Liver (tissue), 7 donors: ENCODE measurements at regions not wholly inside any gene's neighbourhood (a gene's known extent, or its start where the extent isn't known, plus 50 kb on each side); places are given as distances from the start of the nearest gene placed in this dataset.
"Not testable (repeated sequence)": the region's sequence is repeated elsewhere in the genome, so short reads cannot be mapped to it uniquely, and the experiment has no call there.

ENCODE experiments used
- DNase-seq: peaks from one replicate; pipeline ENCODE4 v3.0.0-alpha.2; 2017; ENCODE audit warnings: low spot score
- H3K27ac ChIP-seq, 2 donors: one replicate each; pipeline ENCODE4 v1.7.0; 2013; ENCODE audit warnings: inconsistent platforms in 2 of 2, low read length in 2 of 2, control low read depth in 1 of 2, low read depth in 1 of 2, mild to moderate bottlenecking in 1 of 2
- H3K27me3 ChIP-seq, 4 donors: one replicate each; pipeline versions ENCODE4 v1.6.1 to v1.7.0; 2013; ENCODE audit warnings: low read length in 3 of 4, inconsistent platforms in 1 of 4, mild to moderate bottlenecking in 1 of 4, moderate library complexity in 1 of 4; ENCODE audit not compliant: control insufficient read depth in 4 of 4, insufficient read depth in 4 of 4
- H3K36me3 ChIP-seq, 4 donors: one replicate each; pipeline versions ENCODE4 v1.6.1 to v1.7.0; 2013; ENCODE audit warnings: low read length in 3 of 4, mild to moderate bottlenecking in 3 of 4, low read depth in 1 of 4, moderate library complexity in 1 of 4; ENCODE audit not compliant: control insufficient read depth in 4 of 4, insufficient read depth in 3 of 4
- H3K4me1 ChIP-seq, 4 donors: one replicate each; pipeline versions ENCODE4 v1.6.1 to v1.7.0; 2013; ENCODE audit warnings: low read length in 3 of 4, mild to moderate bottlenecking in 3 of 4, moderate library complexity in 1 of 4; ENCODE audit not compliant: control insufficient read depth in 4 of 4, insufficient read depth in 4 of 4
- H3K4me3 ChIP-seq, 3 donors: one replicate each; pipeline versions ENCODE4 v1.6.1 to v1.7.0; 2013; ENCODE audit warnings: low read length in 3 of 3, control low read depth in 1 of 3, low read depth in 1 of 3, mild to moderate bottlenecking in 1 of 3
- H3K9ac ChIP-seq, 2 donors: one replicate each; pipeline ENCODE4 v1.7.0; 2013; ENCODE audit warnings: low read length in 2 of 2, mild to moderate bottlenecking in 2 of 2, moderate library complexity in 2 of 2, control low read depth in 1 of 2, low read depth in 1 of 2
- H3K9me3 ChIP-seq, 4 donors: one replicate each; pipeline versions ENCODE4 v1.6.1 to v1.7.0; 2013; ENCODE audit warnings: low read length in 3 of 4; ENCODE audit not compliant: control insufficient read depth in 4 of 4
- EGR1 ChIP-seq, 2 donors: IDR thresholded peaks; 2 replicates each; pipeline ENCODE4 v1.6.1; 2016 to 2018; ENCODE audit warnings: antibody characterized with exemption in 2 of 2, low read depth in 2 of 2
- FOXA1 ChIP-seq: IDR thresholded peaks from 2 replicates; pipeline ENCODE4 v1.6.1; 2016; ENCODE audit warnings: antibody characterized with exemption
- FOXA2 ChIP-seq: IDR thresholded peaks from 2 replicates; pipeline ENCODE4 v1.6.1; 2016; ENCODE audit warnings: antibody characterized with exemption
- GABPA ChIP-seq, 2 donors: IDR thresholded peaks in 1 of 2; conservative IDR thresholded peaks in 1 of 2; 2 replicates each; pipeline ENCODE4 v1.6.1; 2016; ENCODE audit warnings: antibody characterized with exemption in 2 of 2, mild to moderate bottlenecking in 1 of 2, moderate library complexity in 1 of 2
- HNF4A ChIP-seq, 2 donors: conservative IDR thresholded peaks; 2 replicates each; pipeline ENCODE4 v1.6.1; 2016; ENCODE audit warnings: antibody characterized with exemption in 2 of 2, mild to moderate bottlenecking in 2 of 2
- HNF4G ChIP-seq: IDR thresholded peaks from 2 replicates; pipeline ENCODE4 v1.6.1; 2016; ENCODE audit warnings: antibody characterized with exemption
- JUND ChIP-seq, 2 donors: IDR thresholded peaks; 2 replicates each; pipeline ENCODE4 v1.6.1; 2016; ENCODE audit warnings: antibody characterized with exemption in 2 of 2
- RXRA ChIP-seq, 2 donors: IDR thresholded peaks; 2 replicates each; pipeline ENCODE4 v1.6.1; 2017 to 2018; ENCODE audit warnings: antibody characterized with exemption in 2 of 2, mild to moderate bottlenecking in 1 of 2
- TAF1 ChIP-seq: conservative IDR thresholded peaks from 2 replicates; pipeline ENCODE4 v1.6.1; 2016; ENCODE audit warnings: antibody characterized with exemption, mild to moderate bottlenecking
- YY1 ChIP-seq: IDR thresholded peaks from 2 replicates; pipeline ENCODE4 v1.6.1; 2016; ENCODE audit warnings: antibody characterized with exemption, mild to moderate bottlenecking
- WGBS: extraction: QIAGEN DNeasy Blood & Tissue Kit; methylation state at CpG from one replicate; pipeline ENCODE4 v1.1.7; 2013; 5-methylcytosine and 5-hydroxymethylcytosine counted together
- TF ChIP-seq, protein P1 (sequence below): IDR thresholded peaks from 2 replicates; pipeline ENCODE4 v1.6.1; 2016; ENCODE audit warnings: antibody characterized with exemption
- TF ChIP-seq, protein P2 (sequence below): IDR thresholded peaks from 2 replicates; pipeline ENCODE4 v1.6.1; 2016; ENCODE audit warnings: antibody characterized with exemption, mild to moderate bottlenecking
- donor health status: healthy.
- donor health status: healthy.
- donor health status: healthy.
- donor health status: healthy.

DNA sequence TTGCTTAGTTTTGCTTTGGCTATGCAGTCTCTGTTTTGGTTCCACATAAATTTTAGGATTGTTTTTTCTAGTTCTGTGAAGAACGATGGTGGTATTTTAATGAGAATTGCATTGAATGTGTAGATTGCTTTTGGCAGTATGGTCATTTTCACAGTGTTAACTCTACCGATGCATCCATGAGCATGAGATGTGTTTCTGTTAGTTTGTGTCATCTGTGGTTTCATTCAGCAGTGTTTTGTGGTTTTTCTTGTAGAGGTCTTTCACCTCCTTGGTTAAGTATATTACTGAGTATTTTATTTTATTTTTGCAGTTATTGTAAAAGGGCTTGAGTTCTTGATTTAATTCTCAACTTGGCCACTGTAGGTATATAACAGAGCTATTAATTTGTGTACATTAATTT lies 78.2 kb upstream of the ZNF92 start:
- no peaks in the 10 kb centered on the region for H3K9me3 ChIP-seq
- no peak overlapping the region for H3K9ac ChIP-seq
- H3K36me3 ChIP-seq, result no peaks in the 10 kb centered on the region
- no peaks in the 10 kb centered on the region for H3K27me3 ChIP-seq
- TF ChIP-seq JUND (IDR thresholded peaks at IDR 0.05) (no peak), FOXA2 (no peak), FOXA1 (no peak), HNF4G (no peak), TAF1 (no peak), YY1 (no peak)
- TF ChIP-seq, protein P1, sequence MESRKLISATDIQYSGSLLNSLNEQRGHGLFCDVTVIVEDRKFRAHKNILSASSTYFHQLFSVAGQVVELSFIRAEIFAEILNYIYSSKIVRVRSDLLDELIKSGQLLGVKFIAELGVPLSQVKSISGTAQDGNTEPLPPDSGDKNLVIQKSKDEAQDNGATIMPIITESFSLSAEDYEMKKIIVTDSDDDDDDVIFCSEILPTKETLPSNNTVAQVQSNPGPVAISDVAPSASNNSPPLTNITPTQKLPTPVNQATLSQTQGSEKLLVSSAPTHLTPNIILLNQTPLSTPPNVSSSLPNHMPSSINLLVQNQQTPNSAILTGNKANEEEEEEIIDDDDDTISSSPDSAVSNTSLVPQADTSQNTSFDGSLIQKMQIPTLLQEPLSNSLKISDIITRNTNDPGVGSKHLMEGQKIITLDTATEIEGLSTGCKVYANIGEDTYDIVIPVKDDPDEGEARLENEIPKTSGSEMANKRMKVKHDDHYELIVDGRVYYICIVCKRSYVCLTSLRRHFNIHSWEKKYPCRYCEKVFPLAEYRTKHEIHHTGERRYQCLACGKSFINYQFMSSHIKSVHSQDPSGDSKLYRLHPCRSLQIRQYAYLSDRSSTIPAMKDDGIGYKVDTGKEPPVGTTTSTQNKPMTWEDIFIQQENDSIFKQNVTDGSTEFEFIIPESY, result no peak
- H3K27ac ChIP-seq, result no peak overlapping the region
- DNase-seq, result no peak
- H3K4me1 ChIP-seq, result no peaks in the 10 kb centered on the region
- H3K4me3 ChIP-seq, result no peak overlapping the region
- 84% methylated on average over 2 of the region's 2 CpGs for WGBS

DNA sequence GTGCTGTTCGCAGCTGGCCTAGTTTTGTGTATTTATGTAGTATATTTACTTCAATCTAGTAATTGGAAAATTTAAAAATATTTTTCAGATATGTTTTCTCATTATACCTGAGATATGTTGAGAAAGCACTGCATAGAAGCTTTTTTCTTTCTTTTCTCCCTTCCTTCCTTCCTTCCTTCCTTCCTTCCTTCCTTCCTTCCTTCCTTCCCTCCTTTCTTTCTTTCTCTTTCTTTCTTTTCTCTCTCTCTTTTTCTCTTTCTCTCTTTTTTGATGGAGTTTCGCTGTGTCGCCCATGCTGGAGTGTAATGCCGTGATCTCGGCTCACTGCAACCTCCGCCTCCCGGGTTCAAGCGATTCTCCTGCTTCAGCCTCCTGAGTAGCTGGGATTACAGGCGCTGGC lies 83.3 kb upstream of the ZNF92 start:
- not testable (repeated sequence) for H3K4me1 ChIP-seq, H3K36me3 ChIP-seq, H3K27me3 ChIP-seq, DNase-seq, H3K27ac ChIP-seq, H3K4me3 ChIP-seq, H3K9me3 ChIP-seq, H3K9ac ChIP-seq
- over 99% methylated on average over 9 of the region's 9 CpGs for WGBS

DNA sequence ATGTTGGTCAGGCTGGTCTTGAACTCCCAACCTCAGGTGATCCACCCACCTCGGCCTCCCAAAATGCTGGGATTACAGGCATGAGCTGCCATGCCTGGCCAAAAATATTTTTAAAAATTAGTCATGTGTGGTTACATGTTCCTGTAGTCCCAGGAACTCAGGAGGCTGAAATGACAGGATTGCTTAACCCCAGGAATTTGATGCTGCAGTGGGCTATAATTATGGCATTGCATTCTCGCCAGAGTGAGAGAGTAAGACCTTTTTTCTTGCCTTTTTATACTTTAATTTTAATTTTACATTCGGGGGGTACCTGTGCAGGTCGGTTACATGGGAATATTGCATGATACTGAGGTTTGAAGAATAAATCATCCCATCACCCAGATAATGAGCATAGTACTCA lies 86.6 kb upstream of the ZNF92 start:
- no peaks in the 10 kb centered on the region for H3K27me3 ChIP-seq
- no peak for TF ChIP-seq JUND (IDR thresholded peaks at IDR 0.05)
- TF ChIP-seq, protein P2, sequence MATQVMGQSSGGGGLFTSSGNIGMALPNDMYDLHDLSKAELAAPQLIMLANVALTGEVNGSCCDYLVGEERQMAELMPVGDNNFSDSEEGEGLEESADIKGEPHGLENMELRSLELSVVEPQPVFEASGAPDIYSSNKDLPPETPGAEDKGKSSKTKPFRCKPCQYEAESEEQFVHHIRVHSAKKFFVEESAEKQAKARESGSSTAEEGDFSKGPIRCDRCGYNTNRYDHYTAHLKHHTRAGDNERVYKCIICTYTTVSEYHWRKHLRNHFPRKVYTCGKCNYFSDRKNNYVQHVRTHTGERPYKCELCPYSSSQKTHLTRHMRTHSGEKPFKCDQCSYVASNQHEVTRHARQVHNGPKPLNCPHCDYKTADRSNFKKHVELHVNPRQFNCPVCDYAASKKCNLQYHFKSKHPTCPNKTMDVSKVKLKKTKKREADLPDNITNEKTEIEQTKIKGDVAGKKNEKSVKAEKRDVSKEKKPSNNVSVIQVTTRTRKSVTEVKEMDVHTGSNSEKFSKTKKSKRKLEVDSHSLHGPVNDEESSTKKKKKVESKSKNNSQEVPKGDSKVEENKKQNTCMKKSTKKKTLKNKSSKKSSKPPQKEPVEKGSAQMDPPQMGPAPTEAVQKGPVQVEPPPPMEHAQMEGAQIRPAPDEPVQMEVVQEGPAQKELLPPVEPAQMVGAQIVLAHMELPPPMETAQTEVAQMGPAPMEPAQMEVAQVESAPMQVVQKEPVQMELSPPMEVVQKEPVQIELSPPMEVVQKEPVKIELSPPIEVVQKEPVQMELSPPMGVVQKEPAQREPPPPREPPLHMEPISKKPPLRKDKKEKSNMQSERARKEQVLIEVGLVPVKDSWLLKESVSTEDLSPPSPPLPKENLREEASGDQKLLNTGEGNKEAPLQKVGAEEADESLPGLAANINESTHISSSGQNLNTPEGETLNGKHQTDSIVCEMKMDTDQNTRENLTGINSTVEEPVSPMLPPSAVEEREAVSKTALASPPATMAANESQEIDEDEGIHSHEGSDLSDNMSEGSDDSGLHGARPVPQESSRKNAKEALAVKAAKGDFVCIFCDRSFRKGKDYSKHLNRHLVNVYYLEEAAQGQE, result no peak
- TF ChIP-seq TAF1, result no peak
- no peak for TF ChIP-seq YY1
- TF ChIP-seq HNF4A (conservative IDR thresholded peaks at IDR 0.05), result no peak
- TF ChIP-seq RXRA (IDR thresholded peaks at IDR 0.05), result no peak
- no peak for TF ChIP-seq EGR1 (IDR thresholded peaks at IDR 0.05; ENCODE audit: low read depth in 2 of 2)
- no peak for TF ChIP-seq GABPA (IDR thresholded peaks at IDR 0.05 in 1 of 2, conservative IDR thresholded peaks at IDR 0.05 in 1 of 2)
- no peak for TF ChIP-seq FOXA1
- no peak overlapping the region for H3K9ac ChIP-seq
- H3K36me3 ChIP-seq, result no peaks in the 10 kb centered on the region
- no peak overlapping the region for H3K27ac ChIP-seq
- H3K4me1 ChIP-seq, result no peaks in the 10 kb centered on the region
- no peaks in the 10 kb centered on the region for H3K9me3 ChIP-seq
- WGBS, result 92% methylated on average over 4 of the region's 4 CpGs
- no peak for DNase-seq
- H3K4me3 ChIP-seq, result no peak overlapping the region
